H1 (cell line): ENCODE measurements at regions not wholly inside any gene's neighbourhood (a gene's known extent, or its start where the extent isn't known, plus 50 kb on each side); places are given as distances from the start of the nearest gene placed in this dataset.

Source experiments
- CTCF ChIA-PET: fragments of 300-600 bp; sonication (Branson Sonifier 250); formaldehyde crosslinking; loops from one replicate; lab custom pipeline; 2021; ENCODE audit not compliant: partially characterized antibody; lab: Charles Lee
- POLR2A ChIA-PET: fragments of 300-600 bp; sonication (Branson Sonifier 250); formaldehyde crosslinking; loops from one replicate; lab custom pipeline; 2021; ENCODE audit warnings: inconsistent platforms; ENCODE audit not compliant: partially characterized antibody; lab: Charles Lee
- DNase-seq, 2 experiments: peaks; one replicate each; pipeline versions ENCODE4 v3.0.0 to v3.0.0-alpha.2; 2010 to 2022; ENCODE audit warnings: low spot score in 2 of 2, low read depth in 1 of 2, mixed read lengths in 1 of 2
- FAIRE-seq: peaks from 2 replicates; lab custom pipeline; 2011; peaks lifted over from hg19 to GRCh38; lab: Jason Lieb, UNC
- H2AFZ ChIP-seq: 2 replicates; pipeline ENCODE4 v1.8.1; 2012; ENCODE audit warnings: low read length, inconsistent platforms
- H2AK5ac ChIP-seq: 2 replicates; pipeline ENCODE4 v1.6.1; 2013; ENCODE audit warnings: low read depth, low read length
- H2BK120ac ChIP-seq: replicated peaks from 2 replicates; pipeline ENCODE3; 2013; ENCODE audit warnings: low read depth, low read length, inconsistent platforms
- H2BK12ac ChIP-seq: 2 replicates; pipeline ENCODE4 v1.6.1; 2013; ENCODE audit warnings: low read depth, low read length
- H2BK15ac ChIP-seq: 2 replicates; pipeline ENCODE4 v1.6.1; 2013; ENCODE audit warnings: low read length
- H2BK20ac ChIP-seq: 2 replicates; pipeline ENCODE4 v1.6.1; 2013; ENCODE audit warnings: low read length
- H2BK5ac ChIP-seq: 2 replicates; pipeline ENCODE4 v1.6.1; 2013; ENCODE audit warnings: low read depth, low read length
- H3K14ac ChIP-seq: 2 replicates; pipeline ENCODE4 v1.6.1; 2013; ENCODE audit warnings: inconsistent platforms; ENCODE audit not compliant: insufficient read length
- H3K18ac ChIP-seq: 2 replicates; pipeline ENCODE4 v1.6.1; 2013; ENCODE audit warnings: low read length; ENCODE audit errors: extremely low read depth
- H3K23ac ChIP-seq: 2 replicates; pipeline ENCODE4 v1.6.1; 2013; ENCODE audit warnings: inconsistent platforms; ENCODE audit not compliant: insufficient read length
- H3K23me2 ChIP-seq: 2 replicates; pipeline ENCODE4 v1.6.1; 2013; ENCODE audit warnings: low read depth, low read length
- H3K27ac ChIP-seq: 2 replicates; pipeline ENCODE4 v1.6.1; 2011; ENCODE audit warnings: low read depth, low read length, inconsistent platforms
- H3K27me3 ChIP-seq, 4 experiments: replicated peaks in 1 of 4; 1 replicate in 1 of 4; 2 replicates in 3 of 4; pipeline versions ENCODE4 v1.6.1 to v1.8.1; 2011 to 2013; ENCODE audit warnings: low read length in 3 of 4, mild to moderate bottlenecking in 3 of 4, inconsistent platforms in 2 of 4, mixed read lengths in 2 of 4, moderate library complexity in 1 of 4; ENCODE audit not compliant: control insufficient read depth in 3 of 4, insufficient read depth in 3 of 4; ENCODE audit errors: extremely low read depth in 1 of 4
- H3K36me3 ChIP-seq, 4 experiments: 2 replicates each; pipeline versions ENCODE4 v1.6.1 to v1.8.1; 2011 to 2013; ENCODE audit warnings: mild to moderate bottlenecking in 4 of 4, low read length in 3 of 4, moderate library complexity in 2 of 4, control low read depth in 1 of 4, inconsistent platforms in 1 of 4; ENCODE audit not compliant: insufficient read depth in 4 of 4, control insufficient read depth in 2 of 4
- H3K4ac ChIP-seq: replicated peaks from 2 replicates; pipeline ENCODE3; 2013; ENCODE audit warnings: low read length, low read depth, mixed read lengths, inconsistent platforms; ENCODE audit not compliant: insufficient read length
- H3K4me1 ChIP-seq, 4 experiments: replicated peaks in 1 of 4; 1 replicate in 1 of 4; 2 replicates in 3 of 4; pipeline versions ENCODE4 v1.6.1 to v1.8.1; 2011 to 2013; ENCODE audit warnings: low read length in 3 of 4, inconsistent platforms in 2 of 4, mixed read lengths in 1 of 4; ENCODE audit not compliant: insufficient read depth in 4 of 4, control insufficient read depth in 3 of 4
- H3K4me2 ChIP-seq, 2 experiments: 2 replicates each; pipeline versions ENCODE4 v1.6.1 to v1.8.1; 2011 to 2013; ENCODE audit warnings: low read depth in 2 of 2, low read length in 2 of 2, control low read depth in 1 of 2, inconsistent platforms in 1 of 2, mild to moderate bottlenecking in 1 of 2; ENCODE audit not compliant: insufficient read depth in 1 of 2
- H3K4me3 ChIP-seq, 4 experiments: fragments of 200-600, 300-600 bp in 1 of 4; sonication (generic), shearing (Covaris generic), sonication (Bioruptor Twin) in 1 of 4; 2 replicates each; pipeline versions ENCODE4 v1.5.1 to v1.8.1; 2011 to 2016; ENCODE audit warnings: low read length in 4 of 4, low read depth in 3 of 4, control low read depth in 2 of 4, inconsistent platforms in 2 of 4, mild to moderate bottlenecking in 2 of 4, mixed read lengths in 1 of 4, moderate library complexity in 1 of 4; ENCODE audit not compliant: insufficient read depth in 2 of 4; ENCODE audit errors: extremely low read depth in 1 of 4
- H3K56ac ChIP-seq: replicated peaks from 2 replicates; pipeline ENCODE3; 2013; ENCODE audit warnings: low read depth, mild to moderate bottlenecking, mixed read lengths, low read length, inconsistent platforms; ENCODE audit not compliant: insufficient read length
- H3K79me1 ChIP-seq: 2 replicates; pipeline ENCODE4 v1.6.1; 2013; ENCODE audit warnings: low read depth, low read length, control low read depth
- H3K79me2 ChIP-seq, 2 experiments: 2 replicates each; pipeline versions ENCODE4 v1.6.1 to v1.8.1; 2012 to 2013; ENCODE audit warnings: low read length in 2 of 2, mild to moderate bottlenecking in 2 of 2, inconsistent platforms in 1 of 2; ENCODE audit not compliant: insufficient read depth in 2 of 2, control insufficient read depth in 1 of 2
- H3K9ac ChIP-seq, 4 experiments: replicated peaks in 1 of 4; 1 replicate in 1 of 4; 2 replicates in 3 of 4; pipeline versions ENCODE4 v1.6.1 to v1.8.1; 2011 to 2013; ENCODE audit warnings: low read depth in 3 of 4, low read length in 3 of 4, control low read depth in 2 of 4, mild to moderate bottlenecking in 2 of 4, moderate library complexity in 2 of 4, inconsistent platforms in 1 of 4; ENCODE audit errors: extremely low read depth in 1 of 4
- H3K9me3 ChIP-seq, 2 experiments: 2 replicates each; pipeline versions ENCODE4 v1.6.1 to v1.8.1; 2012 to 2013; ENCODE audit warnings: mild to moderate bottlenecking in 2 of 2, moderate library complexity in 2 of 2, control low read depth in 1 of 2, inconsistent platforms in 1 of 2, low read depth in 1 of 2, low read length in 1 of 2, mixed read lengths in 1 of 2; ENCODE audit not compliant: insufficient read depth in 2 of 2
- H4K20me1 ChIP-seq, 2 experiments: replicated peaks in 1 of 2; 2 replicates each; pipeline versions ENCODE3 to v1.8.1; 2011 to 2013; ENCODE audit warnings: inconsistent platforms in 2 of 2, low read length in 2 of 2, mild to moderate bottlenecking in 1 of 2; ENCODE audit not compliant: insufficient read depth in 2 of 2, control insufficient read depth in 1 of 2
- H4K5ac ChIP-seq: 2 replicates; pipeline ENCODE4 v1.6.1; 2013; ENCODE audit warnings: low read length, low read depth, mixed read lengths, inconsistent platforms; ENCODE audit not compliant: insufficient read length
- H4K8ac ChIP-seq: 2 replicates; pipeline ENCODE4 v1.8.0; 2013; ENCODE audit warnings: mild to moderate bottlenecking, moderate library complexity, low read length, inconsistent platforms; ENCODE audit not compliant: insufficient read depth; ENCODE audit errors: extremely low read depth
- H4K91ac ChIP-seq: replicated peaks from 2 replicates; pipeline ENCODE3; 2013; ENCODE audit warnings: low read length, mixed read lengths, inconsistent platforms; ENCODE audit not compliant: insufficient read length
- CTCF ChIP-seq, 3 experiments: IDR thresholded peaks; 1 replicate in 2 of 3; 2 replicates in 1 of 3; pipeline versions ENCODE4 v1.5.1 to v1.6.1; 2011; ENCODE audit warnings: low read length in 3 of 3, mild to moderate bottlenecking in 3 of 3, inconsistent platforms in 2 of 3, low read depth in 1 of 3, moderate library complexity in 1 of 3; ENCODE audit not compliant: insufficient read depth in 1 of 3; ENCODE audit errors: control extremely low read depth in 1 of 3
- GABPA ChIP-seq: IDR thresholded peaks from 2 replicates; pipeline ENCODE4 v1.6.1; 2011; ENCODE audit warnings: mild to moderate bottlenecking, low read length, moderate library complexity, borderline replicate concordance; ENCODE audit not compliant: insufficient read depth
- HDAC2 ChIP-seq, 2 experiments: fragments of 300-600 bp in 1 of 2; sonication (generic) in 1 of 2; IDR thresholded peaks; 2 replicates each; pipeline ENCODE4 v1.6.1; 2011 to 2012; ENCODE audit warnings: low read depth in 2 of 2, low read length in 2 of 2, mild to moderate bottlenecking in 2 of 2, moderate library complexity in 2 of 2, borderline replicate concordance in 1 of 2, inconsistent platforms in 1 of 2
- RFX5 ChIP-seq: IDR thresholded peaks from 2 replicates; pipeline ENCODE4 v1.6.1; 2011; ENCODE audit warnings: low read depth, low read length, improper control_type of control experiment, borderline replicate concordance
- SIRT6 ChIP-seq: IDR thresholded peaks from one replicate; pipeline ENCODE4 v1.7.1; 2012; ENCODE audit warnings: low read length, inconsistent platforms
- SRF ChIP-seq: IDR thresholded peaks from 2 replicates; pipeline ENCODE4 v1.6.1; 2011; ENCODE audit warnings: mild to moderate bottlenecking, low read depth, low read length, moderate library complexity
- TAF1 ChIP-seq: IDR thresholded peaks from 2 replicates; pipeline ENCODE4 v1.6.1; 2011; ENCODE audit warnings: mild to moderate bottlenecking, low read depth, low read length
- USF2 ChIP-seq: IDR thresholded peaks from 2 replicates; pipeline ENCODE4 v1.6.1; 2011; ENCODE audit warnings: low read length, improper control_type of control experiment
- WGBS, 2 experiments: shearing (Covaris generic) in 1 of 2; methylation state at CpG; one replicate each; pipeline versions ENCODE4 v1.1.6 to v1.1.7; 2013 to 2015; ENCODE audit warnings: low lambda C conversion rate in 2 of 2, mixed read lengths in 2 of 2, inconsistent platforms in 1 of 2, low coverage in 1 of 2, missing lambda C conversion rate in 1 of 2; ENCODE audit not compliant: insufficient replicate concordance in 2 of 2, insufficient coverage in 1 of 2, insufficient read length in 1 of 2; ENCODE audit errors: extremely low coverage in 1 of 2, missing lambda C conversion rate in 1 of 2; 5-methylcytosine and 5-hydroxymethylcytosine counted together

- Histone ChIP-seq H4K5ac (no peak overlapping the region), H3K23ac (no peak overlapping the region), H3K9ac (no peak overlapping the region), H2BK20ac (no peak overlapping the region), H2AK5ac (no peak overlapping the region), H3K79me2 (no peaks in the 10 kb centered on the region), H4K8ac (no peak overlapping the region), H3K23me2 (no peaks in the 10 kb centered on the region), H2AFZ (no peak overlapping the region), H3K4me2 (no peak overlapping the region), H3K14ac (no peak overlapping the region), H3K27me3 (no peaks in the 10 kb centered on the region), H3K36me3 (no peaks in the 10 kb centered on the region), H4K91ac (no peak overlapping the region), H3K79me1 (no peaks in the 10 kb centered on the region; the same call in 1 of the 2 replicates), H3K18ac (no peak overlapping the region), H3K4me1 (no peaks in the 10 kb centered on the region; a peak in 1 of 7 replicates), H3K27ac (no peak overlapping the region), H3K4me3 (no peak overlapping the region), H3K4ac (no peak overlapping the region), H4K20me1 (no peaks in the 10 kb centered on the region), H2BK12ac (no peak overlapping the region), H3K56ac (no peak overlapping the region), H2BK15ac (no peak overlapping the region), H2BK120ac (no peak overlapping the region), H2BK5ac (no peak overlapping the region), H3K9me3 (peaks cover 3 to 9% of the 10 kb centered on the region in 2 experiments; a peak in 2 of 4 replicates)
- no peak for TF ChIP-seq TAF1
- TF ChIP-seq HDAC2 (IDR thresholded peaks at IDR 0.05; ENCODE audit: borderline replicate concordance in 1 of 2, low read depth in 2 of 2, low read length in 2 of 2), result no peak
- no peak for TF ChIP-seq SIRT6
- TF ChIP-seq CTCF (IDR thresholded peaks at IDR 0.05; ENCODE audit: control extremely low read depth in 1 of 3, insufficient read depth in 1 of 3, low read depth in 1 of 3, low read length in 3 of 3), result no peak
- no peak for TF ChIP-seq RFX5
- TF ChIP-seq USF2, result no peak
- no peak for TF ChIP-seq SRF
- TF ChIP-seq GABPA, result no peak
- 85 to 100% methylated on average over 1 to 2 of the region's 2 CpGs for WGBS, 2 experiments
- DNase-seq, result no peak
- CTCF ChIA-PET, result interaction anchor here (0.7 to 0.8 kb wide), 2 partner anchors 11 to 217 kb away, joined by 3 read pairs; no protein-coding TSS in a partner anchor
- POLR2A ChIA-PET, result interaction anchor here (0.6 kb wide), 1 partner anchor 14 kb away, joined by 3 read pairs; no protein-coding TSS in a partner anchor
- FAIRE-seq, result no peak
Measured at GRCh38 chr7:50943482-50943881, 160.8 kb upstream of the GRB10 start.
